H1 (cell line): ENCODE measurements at regions not wholly inside any gene's neighbourhood (a gene's known extent, or its start where the extent isn't known, plus 50 kb on each side); places are given as distances from the start of the nearest gene placed in this dataset.

Experiments
- SIRT6 ChIP-seq: IDR thresholded peaks from one replicate; pipeline ENCODE4 v1.7.1; 2012; ENCODE audit warnings: low read length, inconsistent platforms
- TF ChIP-seq, protein P1 (sequence below): fragments of 300-600 bp; sonication (generic); IDR thresholded peaks from 2 replicates; pipeline ENCODE4 v1.7.1; 2012; ENCODE audit warnings: low read length, moderate library complexity, mild to moderate bottlenecking, inconsistent platforms; ENCODE audit not compliant: insufficient replicate concordance

DNA sequence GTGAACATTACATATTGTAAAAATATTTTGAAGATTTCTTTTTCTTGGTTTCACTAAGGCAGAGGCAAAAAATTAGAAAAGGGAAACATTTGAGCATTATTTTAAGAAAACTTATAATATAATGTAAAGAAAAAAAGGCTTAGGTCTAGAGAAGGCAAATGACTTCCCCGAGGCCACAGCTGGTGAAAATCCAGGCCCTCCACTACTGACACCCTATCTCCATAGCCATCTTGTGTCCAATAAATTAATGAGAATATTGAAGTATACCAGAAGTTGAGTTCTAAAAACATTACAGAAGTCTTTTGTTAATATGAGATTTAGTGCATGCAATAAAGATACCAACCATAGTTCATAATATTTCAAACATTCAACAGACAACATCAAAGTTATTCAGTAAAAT is 459.9 kb upstream of the RORB start (continued):
- TF ChIP-seq, protein P1, sequence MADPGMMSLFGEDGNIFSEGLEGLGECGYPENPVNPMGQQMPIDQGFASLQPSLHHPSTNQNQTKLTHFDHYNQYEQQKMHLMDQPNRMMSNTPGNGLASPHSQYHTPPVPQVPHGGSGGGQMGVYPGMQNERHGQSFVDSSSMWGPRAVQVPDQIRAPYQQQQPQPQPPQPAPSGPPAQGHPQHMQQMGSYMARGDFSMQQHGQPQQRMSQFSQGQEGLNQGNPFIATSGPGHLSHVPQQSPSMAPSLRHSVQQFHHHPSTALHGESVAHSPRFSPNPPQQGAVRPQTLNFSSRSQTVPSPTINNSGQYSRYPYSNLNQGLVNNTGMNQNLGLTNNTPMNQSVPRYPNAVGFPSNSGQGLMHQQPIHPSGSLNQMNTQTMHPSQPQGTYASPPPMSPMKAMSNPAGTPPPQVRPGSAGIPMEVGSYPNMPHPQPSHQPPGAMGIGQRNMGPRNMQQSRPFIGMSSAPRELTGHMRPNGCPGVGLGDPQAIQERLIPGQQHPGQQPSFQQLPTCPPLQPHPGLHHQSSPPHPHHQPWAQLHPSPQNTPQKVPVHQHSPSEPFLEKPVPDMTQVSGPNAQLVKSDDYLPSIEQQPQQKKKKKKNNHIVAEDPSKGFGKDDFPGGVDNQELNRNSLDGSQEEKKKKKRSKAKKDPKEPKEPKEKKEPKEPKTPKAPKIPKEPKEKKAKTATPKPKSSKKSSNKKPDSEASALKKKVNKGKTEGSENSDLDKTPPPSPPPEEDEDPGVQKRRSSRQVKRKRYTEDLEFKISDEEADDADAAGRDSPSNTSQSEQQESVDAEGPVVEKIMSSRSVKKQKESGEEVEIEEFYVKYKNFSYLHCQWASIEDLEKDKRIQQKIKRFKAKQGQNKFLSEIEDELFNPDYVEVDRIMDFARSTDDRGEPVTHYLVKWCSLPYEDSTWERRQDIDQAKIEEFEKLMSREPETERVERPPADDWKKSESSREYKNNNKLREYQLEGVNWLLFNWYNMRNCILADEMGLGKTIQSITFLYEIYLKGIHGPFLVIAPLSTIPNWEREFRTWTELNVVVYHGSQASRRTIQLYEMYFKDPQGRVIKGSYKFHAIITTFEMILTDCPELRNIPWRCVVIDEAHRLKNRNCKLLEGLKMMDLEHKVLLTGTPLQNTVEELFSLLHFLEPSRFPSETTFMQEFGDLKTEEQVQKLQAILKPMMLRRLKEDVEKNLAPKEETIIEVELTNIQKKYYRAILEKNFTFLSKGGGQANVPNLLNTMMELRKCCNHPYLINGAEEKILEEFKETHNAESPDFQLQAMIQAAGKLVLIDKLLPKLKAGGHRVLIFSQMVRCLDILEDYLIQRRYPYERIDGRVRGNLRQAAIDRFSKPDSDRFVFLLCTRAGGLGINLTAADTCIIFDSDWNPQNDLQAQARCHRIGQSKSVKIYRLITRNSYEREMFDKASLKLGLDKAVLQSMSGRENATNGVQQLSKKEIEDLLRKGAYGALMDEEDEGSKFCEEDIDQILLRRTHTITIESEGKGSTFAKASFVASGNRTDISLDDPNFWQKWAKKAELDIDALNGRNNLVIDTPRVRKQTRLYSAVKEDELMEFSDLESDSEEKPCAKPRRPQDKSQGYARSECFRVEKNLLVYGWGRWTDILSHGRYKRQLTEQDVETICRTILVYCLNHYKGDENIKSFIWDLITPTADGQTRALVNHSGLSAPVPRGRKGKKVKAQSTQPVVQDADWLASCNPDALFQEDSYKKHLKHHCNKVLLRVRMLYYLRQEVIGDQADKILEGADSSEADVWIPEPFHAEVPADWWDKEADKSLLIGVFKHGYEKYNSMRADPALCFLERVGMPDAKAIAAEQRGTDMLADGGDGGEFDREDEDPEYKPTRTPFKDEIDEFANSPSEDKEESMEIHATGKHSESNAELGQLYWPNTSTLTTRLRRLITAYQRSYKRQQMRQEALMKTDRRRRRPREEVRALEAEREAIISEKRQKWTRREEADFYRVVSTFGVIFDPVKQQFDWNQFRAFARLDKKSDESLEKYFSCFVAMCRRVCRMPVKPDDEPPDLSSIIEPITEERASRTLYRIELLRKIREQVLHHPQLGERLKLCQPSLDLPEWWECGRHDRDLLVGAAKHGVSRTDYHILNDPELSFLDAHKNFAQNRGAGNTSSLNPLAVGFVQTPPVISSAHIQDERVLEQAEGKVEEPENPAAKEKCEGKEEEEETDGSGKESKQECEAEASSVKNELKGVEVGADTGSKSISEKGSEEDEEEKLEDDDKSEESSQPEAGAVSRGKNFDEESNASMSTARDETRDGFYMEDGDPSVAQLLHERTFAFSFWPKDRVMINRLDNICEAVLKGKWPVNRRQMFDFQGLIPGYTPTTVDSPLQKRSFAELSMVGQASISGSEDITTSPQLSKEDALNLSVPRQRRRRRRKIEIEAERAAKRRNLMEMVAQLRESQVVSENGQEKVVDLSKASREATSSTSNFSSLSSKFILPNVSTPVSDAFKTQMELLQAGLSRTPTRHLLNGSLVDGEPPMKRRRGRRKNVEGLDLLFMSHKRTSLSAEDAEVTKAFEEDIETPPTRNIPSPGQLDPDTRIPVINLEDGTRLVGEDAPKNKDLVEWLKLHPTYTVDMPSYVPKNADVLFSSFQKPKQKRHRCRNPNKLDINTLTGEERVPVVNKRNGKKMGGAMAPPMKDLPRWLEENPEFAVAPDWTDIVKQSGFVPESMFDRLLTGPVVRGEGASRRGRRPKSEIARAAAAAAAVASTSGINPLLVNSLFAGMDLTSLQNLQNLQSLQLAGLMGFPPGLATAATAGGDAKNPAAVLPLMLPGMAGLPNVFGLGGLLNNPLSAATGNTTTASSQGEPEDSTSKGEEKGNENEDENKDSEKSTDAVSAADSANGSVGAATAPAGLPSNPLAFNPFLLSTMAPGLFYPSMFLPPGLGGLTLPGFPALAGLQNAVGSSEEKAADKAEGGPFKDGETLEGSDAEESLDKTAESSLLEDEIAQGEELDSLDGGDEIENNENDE: no peak
- TF ChIP-seq SIRT6: no peak
